ENCODE measurements at regions not wholly inside any gene's neighbourhood (a gene's known extent, or its start where the extent isn't known, plus 50 kb on each side); places are given as distances from the start of the nearest gene placed in this dataset.
A peak's percentile ranks its signal among the peaks of the same experiment; 100 is the strongest.

DNA sequence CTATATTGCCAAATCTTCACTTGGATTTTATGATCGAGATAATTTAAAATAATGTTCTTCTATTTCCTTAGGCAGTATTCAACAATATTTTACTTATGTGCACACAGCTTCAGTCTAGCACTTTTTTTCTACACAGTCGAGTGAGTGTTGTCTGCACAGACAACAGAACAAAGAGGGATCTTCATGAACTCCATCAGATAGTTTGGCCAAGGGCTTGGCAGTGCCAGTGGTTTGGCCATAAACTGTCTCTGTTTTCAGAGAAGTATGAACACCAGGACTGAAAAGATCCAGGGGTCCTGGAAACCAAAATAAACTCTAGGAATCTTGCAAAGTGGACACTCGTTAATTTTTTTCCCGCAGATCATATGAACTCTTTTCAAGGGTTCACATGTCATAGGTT is 547.3 kb downstream of the PLCL1 start:
- no peak for DNase-seq (ENCODE audit: low read depth in 2 of 2)

DNA sequence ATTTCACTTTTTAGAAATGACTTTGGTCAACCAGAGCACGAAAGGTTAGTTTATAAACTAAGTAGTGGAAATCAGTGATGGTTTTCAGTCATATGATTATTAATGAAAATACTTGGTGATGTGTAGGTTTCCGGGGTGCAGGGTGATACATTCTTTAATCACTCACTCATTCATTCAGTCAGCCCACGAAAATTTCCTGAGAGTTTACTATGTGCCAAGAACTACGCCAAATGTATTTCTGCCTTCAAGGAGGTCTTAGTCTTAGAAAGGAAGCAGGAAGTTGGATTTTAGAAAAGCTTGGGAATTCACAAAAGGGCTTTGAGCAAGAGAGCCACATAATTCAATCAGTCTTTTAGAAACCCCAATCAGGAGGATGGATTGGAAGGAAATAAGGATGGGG is 543.6 kb downstream of the PLCL1 start:
- DNase-seq (ENCODE audit: low read depth in 2 of 2), result no peak

DNA sequence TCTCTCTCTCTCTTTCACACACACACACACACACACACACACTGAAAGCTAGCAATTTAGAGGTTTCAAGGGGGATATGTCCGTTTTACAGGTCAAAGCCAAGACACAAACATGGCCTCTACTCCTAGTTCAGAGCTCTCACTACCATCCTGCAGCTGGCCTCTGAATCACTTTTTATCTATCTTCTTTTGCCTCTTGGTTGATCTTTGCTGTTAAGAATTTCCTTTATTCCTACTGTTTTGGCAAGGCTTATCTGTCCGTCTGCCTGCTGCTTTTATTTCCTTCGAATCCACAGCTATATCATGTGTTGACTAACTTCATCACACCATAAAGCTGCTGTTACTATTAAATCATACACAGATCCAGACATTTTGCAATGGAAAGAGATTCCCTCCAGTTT is 543.0 kb downstream of the PLCL1 start:
- no peak for DNase-seq (ENCODE audit: low read depth in 2 of 2)

DNA sequence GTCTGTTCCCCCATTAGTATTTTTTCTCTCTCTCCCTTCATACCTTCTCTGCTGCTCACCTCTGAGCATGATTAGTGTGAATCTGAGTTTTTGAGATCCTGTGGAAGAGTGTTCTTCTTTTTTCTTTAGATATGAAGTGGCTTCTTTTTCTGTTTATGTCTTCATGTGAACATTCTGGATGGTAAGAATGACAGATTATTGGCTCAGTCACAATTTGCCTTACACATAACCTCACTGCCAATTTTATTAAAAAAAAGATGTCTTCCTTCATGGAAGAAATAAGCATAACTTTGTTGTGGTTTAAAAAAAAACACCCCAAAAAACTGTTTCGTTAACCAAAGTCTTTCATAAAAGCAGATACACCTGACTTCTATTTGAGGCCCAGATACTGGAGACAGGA is 539.1 kb downstream of the PLCL1 start:
- no peak for DNase-seq (ENCODE audit: low read depth in 2 of 2)

DNA sequence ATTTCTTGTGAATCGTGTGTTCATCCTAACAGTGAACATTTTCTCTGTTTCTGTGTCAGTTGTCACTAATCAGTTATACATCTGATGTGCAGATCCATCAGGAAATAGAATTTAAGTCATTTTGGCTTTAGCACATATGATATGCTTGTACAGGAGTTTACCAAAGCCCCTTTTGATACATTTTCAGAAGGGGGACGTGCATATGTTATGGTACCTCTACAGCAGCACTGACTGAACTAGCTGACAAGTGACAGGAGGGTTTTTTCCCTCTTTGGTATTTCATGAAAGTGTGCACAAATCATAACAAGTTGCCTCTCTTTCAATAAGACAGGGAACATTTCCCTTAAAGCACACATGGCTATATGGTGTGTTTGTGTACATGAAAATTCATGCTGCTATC is 536.5 kb downstream of the PLCL1 start:
- no peak for DNase-seq (ENCODE audit: low read depth in 2 of 2)

DNA sequence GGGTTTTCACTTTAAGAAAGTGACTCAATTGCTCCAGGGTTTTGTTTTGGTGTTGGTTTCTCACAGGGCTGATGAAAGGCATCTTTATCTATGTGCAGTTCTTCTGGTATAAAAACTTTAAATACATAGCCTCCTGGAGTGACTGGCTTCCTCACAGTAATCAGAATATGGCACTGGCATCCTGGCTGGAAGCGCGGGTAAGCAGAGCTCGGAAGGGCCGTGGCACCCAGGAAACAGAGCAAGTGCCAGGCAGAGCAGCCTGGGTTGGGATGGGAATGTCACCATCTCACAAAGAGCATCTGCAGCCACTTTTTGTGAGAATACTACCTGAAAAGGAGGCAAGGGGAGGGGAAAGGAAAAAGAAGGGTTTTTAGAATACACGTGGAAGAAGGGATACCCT is 534.7 kb downstream of the PLCL1 start:
- DNase-seq (ENCODE audit: low read depth in 2 of 2), result no peak

DNA sequence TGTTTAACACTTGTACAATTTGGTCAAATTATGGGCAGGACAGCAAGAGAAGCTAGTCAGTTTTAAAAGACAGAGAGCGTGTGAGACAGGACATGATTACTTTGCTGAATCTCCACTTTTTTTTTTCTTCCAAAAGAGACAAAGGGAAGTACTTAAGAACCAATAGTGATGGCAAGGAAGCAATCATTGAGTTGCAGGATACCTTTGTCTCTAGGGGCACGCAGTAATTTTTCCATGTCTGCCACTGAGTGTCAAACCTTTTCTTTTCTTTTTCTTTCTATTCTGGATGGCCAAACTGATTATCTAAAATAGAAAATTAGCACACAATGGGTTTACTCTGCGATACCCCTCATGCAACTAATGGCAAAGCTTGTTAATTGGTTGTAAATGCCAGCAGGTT is 533.0 kb downstream of the PLCL1 start:
- DNase-seq (ENCODE audit: low read depth in 2 of 2), result no peak

DNA sequence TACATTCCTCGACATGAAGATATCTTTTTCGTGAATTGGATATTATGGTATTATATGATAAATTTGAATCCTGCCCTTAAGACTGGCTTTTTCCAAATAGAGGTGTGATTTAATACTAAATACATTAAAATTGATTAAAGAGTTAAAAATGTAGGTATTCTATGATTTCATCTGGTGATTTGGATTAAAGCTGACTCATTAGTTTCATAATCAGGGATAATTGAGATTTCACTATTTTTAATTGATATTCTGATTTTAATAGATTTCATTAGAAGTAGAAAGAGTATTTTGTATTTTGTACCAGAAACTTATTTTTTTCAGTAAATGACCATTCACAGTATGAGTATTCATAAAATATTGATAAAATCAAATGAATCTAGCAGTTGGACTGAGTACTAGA is 524.1 kb downstream of the PLCL1 start:
- DNase-seq (ENCODE audit: low read depth in 2 of 2), result no peak

DNA sequence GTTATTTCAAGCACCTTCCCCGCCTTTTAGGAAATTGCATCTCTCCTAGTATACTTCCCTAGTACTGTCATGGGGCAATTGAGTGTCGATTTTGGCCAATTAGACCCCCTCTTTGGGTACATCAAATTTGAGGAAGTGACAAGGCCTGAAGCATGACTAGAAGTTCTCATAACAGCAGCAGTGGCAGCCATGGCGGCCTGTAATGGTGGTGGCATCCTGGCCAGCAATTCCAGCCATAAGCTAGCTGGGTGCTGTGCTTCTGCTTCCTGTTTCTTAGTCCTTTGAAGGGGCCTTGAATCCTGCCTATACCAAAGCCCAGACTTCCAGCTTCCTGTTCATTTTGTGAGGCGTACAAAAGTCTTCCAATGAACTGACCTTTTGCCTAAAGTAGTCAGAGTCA is 523.1 kb downstream of the PLCL1 start:
- no peak for DNase-seq (ENCODE audit: low read depth in 2 of 2)

DNA sequence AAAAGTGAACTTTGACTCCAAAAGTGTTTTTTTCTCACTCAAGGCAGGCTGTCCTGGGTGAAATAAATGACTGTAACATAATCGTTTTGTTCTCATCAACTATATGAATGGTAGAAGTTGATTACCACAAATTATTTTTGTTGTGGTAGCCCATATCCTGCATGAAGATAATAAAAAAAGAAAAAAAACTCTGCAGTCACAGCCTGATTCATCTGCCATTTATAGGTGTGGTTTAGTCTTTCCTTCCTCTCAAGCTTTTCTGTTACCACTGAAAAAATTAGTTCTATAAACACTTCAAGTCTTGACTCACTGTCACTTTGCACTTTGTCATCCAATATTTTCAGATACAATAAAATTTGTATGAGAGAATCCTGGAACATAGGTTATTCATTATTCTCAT is 522.0 kb downstream of the PLCL1 start:
- DNase-seq (ENCODE audit: low read depth in 2 of 2), result no peak

DNA sequence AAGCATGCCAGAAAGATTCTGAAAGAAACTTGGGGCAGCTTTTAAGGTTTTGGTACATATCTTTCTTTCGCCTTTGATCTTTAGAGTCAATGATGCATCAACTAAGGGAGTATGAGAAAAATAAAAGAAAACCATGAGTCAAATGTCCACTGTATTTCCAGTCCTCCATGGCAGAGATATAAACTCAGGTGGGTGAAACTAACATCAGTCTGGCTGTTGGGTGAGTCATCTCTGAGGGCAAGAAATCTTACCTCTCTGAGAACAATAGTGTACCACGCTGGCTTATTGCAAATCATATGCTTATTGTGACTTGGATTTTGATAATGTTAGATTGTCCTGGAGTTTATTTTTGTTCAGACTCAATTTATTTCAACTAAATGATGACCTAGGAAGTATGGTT is 521.0 kb downstream of the PLCL1 start:
- no peak for DNase-seq (ENCODE audit: low read depth in 2 of 2)

DNA sequence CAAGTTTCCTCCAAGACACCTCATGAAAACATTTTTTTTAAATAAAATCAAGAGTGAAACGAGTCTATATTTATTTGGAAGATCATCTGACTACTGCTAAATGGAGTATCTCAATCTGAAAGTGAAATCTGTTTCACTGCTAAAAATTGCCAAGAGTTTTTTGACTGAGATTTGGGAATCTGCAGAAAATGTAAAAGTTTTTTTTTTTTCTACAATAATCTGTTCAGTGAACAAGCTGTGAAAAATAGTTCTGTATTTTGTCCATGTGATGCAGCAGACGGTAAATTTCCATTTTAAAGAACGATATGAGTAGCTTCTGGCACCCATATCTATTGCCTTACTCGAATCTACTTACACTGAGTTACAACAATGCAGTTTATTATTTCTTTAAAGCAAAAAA is 519.7 kb downstream of the PLCL1 start:
- no peak for DNase-seq (ENCODE audit: low read depth in 2 of 2)

DNA sequence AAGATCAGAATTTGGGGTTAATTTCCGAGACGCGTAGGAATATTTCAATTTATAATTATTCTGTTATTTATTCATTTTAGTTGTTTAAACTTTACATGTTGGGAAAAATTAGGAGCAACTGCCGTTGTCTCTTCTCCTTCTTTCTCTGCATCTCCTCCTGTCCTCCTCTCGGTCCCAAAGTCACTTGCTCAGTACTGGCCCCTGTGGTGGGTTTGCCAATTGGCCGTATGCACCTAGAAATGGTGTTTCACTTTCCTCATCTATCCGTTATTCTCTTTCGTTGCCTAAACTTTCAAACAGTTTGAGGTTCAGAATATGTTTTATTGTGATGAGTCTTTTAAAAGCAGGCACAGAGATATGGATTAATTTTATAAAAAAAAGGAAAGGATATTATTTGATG is 517.9 kb downstream of the PLCL1 start:
- DNase-seq (ENCODE audit: low read depth in 2 of 2), result no peak

DNA sequence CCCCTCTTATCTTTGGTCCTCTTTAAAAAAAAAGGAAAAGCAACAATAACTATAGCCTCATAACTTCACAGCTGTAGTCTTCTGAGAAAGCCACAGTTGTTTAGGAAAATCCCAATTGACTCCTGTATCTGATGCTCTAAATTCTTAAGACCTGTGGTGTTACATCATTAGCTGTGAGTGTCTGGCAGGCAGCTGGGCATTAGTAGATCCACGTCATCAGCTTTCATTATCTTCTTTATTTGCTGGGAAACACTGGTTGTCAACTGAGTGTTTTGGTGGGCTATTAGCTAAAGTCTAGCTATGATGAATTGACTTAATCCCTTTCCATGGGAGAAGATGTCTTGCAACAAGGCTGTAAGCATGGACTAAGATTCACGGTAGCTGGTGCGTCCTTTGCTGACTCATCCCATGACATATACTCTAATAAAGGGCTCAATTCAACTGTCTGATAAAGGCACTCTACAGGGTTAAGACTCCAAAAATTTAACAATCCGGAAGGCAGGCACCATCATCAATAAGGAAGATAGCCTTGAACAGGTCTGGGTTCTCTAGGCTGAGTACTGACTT is 517.2 kb downstream of the PLCL1 start:
- DNase-seq (ENCODE audit: low read depth in 2 of 2), result no peak

DNA sequence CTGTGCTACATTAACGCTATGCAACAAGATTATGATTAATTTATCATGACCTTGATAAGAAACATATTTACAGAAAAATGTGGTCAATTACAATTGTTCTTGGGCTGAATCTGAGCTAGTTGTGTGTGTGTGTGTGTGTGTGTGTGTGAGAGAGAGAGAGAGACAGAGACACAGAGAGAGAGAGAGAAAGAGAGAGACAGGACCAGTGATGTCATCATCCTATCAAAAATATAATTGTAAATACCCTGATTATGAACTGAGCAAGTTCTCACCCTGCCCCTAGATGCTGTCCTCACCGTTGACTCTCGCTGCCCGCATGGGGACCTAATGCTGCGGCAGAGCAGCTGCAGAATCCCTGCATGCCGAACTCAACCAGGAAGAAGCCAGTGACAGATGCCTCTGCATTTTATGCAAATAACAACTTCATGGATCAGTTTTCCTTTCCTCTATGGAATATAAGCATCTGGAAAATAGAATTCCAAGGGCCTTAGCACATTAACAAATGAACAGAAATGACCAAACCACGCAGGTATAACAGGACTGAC is 512.5 kb downstream of the PLCL1 start:
- DNase-seq (ENCODE audit: low read depth in 2 of 2), result no peak

DNA sequence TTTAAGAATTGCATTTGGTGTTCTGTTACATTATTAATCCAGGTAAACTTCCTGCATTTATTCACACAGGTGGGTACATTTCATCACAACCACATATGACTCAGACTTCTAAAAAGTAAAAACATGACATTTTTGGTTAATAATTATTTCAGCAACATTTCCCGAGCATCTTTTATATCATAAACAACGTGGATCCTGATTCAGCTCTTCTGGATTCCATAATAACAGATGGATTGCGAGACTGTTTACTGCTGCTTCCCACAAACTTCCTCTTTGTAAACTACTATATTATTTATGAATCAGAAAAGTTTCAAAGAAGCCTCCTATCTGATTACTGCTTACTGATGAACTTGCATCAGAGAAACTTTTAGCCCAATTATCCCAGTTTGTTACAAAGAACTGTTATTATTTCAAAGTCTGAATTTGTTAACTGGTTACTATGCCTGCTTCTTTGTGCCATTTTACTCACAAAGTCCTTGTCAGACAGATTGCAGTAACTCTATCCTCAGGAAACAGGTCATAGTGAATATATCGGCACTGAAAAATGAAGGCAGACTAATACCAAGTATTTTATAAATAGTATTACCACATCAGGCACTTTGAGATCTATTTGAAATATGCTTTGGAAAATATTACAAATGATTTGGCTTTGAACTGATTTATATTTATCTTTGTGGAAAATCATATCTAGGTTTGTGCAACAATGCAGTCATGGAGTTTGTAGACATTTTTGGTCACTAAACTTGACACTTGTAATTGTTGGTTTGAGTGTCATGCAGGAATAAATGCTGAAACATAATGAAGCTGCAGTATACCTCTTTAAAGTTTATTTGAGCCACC is 511.6 kb downstream of the PLCL1 start:
- DNase-seq (ENCODE audit: low read depth in 2 of 2), result no peak

DNA sequence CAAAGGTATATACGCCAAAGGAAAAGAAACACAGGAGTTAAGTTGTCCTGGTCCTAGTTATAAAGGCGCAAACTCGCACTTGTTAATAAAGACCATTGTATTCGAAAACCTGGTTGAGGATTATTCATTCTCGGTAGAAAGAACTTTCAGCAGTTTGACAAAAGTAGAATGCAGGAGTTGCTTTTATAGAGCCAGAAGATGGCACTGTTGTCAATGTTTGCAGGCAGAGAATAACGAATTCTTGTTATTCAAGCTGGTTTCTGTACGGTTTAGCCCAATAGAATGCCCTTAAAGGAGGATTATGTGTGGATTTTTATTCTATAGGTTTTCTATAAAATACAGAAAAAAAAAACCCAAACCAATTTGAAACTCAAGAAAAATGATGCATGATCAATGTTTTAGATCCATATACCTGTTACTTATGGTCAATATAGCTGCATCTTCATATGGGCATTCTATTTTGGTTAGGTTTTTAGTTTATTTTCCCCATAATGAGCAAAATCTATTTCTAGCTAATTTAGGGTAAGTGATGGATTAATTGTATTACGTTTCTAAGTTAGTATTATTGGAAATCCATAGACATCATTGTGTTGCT is 510.3 kb downstream of the PLCL1 start:
- DNase-seq (ENCODE audit: low read depth in 2 of 2), result no peak

DNA sequence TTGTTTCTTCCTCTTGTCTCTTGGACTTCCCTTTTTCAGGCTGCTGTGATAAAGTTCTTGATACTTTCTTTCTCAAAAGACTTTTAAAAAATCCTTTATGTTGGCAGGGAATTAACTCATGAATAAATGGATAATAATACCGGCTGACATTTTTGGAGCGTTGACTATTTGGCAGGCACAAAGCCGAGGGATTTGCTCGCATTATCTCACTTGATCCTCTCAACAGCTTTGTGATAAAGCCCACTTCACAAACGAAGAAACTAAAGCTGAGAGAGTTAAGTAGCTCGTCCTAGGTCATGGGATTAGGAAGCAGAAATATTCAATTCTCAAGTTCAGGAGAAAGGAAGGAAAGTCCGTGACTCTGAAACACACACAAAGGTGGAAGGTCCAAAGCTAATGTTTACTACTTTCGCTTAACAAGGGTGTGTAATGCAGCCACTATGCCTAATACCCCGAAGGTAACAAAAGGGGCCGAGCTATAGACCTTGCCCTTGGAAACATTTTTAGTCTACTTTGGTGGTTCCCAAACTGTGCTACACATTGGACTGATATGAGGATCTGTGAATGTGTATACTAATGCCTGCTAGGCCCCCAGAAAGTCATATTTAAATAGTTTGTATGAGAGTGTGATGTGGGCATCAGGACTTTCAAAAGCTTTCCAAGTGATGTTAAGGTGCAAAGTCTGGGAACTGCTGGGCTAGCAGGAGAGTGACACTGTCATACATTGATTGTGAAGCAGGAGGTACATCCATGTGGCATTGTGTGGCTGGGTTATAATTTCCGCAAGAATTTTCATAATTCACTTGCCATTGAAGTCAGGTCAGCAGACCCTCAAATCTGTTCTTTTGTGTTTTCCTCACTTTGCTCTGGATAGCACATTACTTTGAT is 508.4 kb downstream of the PLCL1 start:
- no peak for DNase-seq (ENCODE audit: low read depth in 2 of 2)

DNA sequence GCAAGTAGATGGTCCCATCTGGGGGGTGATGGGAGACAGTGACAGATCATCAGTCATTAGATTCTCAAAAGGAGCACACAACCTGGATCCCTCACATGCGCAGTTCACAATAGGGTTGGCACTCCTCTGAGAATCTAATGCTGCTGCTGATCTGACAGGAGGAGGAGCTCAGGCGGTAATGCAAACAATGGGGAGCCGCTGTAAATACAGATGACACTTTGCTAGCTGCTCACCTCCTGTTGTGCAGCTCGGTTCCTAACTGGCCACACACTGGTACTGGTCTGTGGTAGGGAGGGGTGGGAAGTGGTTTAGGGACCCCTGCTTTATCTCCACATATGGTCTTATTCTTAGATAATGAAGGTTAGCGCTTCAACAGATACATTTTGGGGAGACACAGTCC is 506.6 kb downstream of the PLCL1 start:
- no peak for DNase-seq (ENCODE audit: low read depth in 2 of 2)

DNA sequence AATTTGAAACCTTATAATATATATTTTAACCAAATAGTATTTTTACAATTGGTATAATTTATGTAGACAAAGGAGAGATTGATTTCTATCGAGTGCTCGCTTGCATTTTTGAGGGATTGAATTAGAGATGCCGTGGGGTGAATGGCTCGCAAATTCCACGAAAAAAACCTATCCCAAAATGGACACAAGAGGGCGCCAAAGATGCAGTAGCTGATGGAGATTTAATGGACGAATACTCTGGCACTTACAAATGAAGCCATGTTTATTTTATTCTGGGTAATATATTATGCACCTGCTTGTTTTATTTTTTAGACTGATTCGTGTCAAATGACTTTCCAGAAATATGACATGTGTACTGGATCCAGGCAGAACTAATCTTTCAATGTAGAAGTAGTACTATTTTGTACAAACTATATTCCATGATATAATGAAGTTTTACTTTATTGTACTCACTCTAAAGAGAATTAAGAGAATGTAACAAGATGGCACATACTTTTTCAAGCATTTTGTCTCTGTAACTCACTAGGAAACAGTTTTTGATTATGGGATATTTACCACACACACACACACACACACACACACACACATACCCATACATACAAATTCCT is 505.4 kb downstream of the PLCL1 start:
- peak; percentile 28 to 45 for DNase-seq (ENCODE audit: low read depth in 2 of 2)

DNA sequence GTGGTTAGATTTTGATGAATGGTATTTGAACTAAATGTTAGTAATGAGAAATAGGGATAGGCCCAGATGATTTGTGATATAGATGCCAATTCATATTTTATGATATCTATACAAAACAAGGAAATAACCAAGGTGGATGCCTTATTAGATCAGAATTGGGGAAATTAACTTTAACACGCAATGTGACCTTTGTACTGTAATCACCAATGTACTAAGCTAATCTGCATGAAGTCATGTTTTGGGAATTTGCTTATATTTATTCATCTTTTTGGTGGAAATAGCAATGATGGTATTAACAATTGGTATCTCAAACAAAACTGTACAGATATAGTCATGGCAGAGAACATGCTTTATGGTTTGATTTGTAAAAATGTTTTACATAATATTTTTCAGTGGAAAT is 504.7 kb downstream of the PLCL1 start:
- no peak for DNase-seq (ENCODE audit: low read depth in 2 of 2)

DNA sequence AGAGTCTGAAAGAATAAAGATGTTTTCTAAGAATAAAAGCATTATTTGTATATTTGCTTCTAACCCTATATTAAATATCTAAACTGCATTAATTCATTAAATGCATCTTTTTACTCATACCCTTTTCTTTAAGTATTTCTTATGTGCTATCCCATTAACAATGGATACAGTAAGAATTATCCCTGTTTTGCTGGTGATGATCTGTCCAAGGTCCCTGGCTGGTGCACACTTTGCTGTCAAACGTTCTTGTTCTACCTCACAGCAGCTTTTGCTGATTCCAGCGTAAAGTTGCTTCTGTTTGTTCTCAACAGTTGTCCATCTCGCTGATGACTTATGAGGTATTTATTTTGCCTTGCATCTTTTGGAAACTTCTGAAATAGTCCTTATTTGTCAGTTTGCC is 504.0 kb downstream of the PLCL1 start:
- no peak for DNase-seq (ENCODE audit: low read depth in 2 of 2)
